ENCODE measurements at regions not wholly inside any gene's neighbourhood (a gene's known extent, or its start where the extent isn't known, plus 50 kb on each side); places are given as distances from the start of the nearest gene placed in this dataset.
"Not testable (repeated sequence)": the region's sequence is repeated elsewhere in the genome, so short reads cannot be mapped to it uniquely, and the experiment has no call there.

DNA sequence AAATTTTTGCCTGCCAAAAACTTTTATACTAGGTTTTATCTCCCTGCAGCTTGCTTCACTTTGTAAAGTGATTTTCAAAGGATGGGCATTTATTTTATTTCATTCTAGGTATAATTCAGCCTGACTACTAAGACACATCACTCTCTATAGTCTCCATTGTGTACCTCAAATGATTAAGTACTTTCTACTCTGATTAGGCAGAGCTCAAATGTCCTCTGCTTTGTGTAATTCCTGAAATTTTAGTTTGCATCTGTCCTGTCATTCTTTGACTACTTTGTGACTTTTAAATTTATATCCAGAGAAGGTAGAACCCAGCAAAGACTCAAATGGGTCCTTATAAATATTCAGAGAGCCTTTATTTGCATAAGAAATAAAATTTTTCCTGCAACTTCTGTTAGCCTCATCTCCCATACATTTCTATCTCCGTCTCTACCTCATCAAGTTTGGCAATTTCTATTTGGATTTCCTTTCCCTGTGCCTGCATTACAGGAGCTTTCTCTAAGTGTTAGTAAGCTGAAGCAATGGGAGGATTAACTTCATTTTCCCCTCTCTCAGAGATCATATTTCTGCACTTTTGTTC is 1038.0 kb upstream of the ATXN8OS start:
- no peak for DNase-seq (ENCODE audit: low spot score)
- Mint-ChIP-seq H3K9me3 (peaks cover 16% of the 10 kb centered on the region), H3K27ac (no peak overlapping the region), H3K27me3 (ENCODE audit: insufficient read depth) (no peaks in the 10 kb centered on the region), H3K4me1 (ENCODE audit: low read depth) (no peaks in the 10 kb centered on the region), H3K4me3 (no peak overlapping the region), H3K36me3 (ENCODE audit: low read depth) (no peaks in the 10 kb centered on the region)
- intact Hi-C loops (cut with micrococcal nuclease), result no loop called here

DNA sequence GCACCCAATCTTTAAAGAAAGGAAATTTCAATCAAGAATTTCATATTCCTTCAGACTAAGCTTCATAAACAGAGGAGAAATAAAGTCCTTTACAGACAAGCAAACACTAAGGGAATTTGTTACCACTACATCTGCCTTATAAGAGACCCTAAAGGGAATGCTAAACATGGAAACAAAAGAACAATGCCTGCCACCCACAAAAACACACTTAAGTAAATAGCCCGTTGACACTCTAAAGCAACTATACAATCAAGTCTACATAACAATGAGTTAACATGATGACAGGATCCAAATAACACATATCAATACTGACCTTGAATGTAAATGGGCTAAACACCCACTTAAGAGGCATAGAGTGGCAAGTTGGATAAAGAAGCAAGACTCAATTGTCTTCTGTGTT is 1056.9 kb upstream of the ATXN8OS start:
- Mint-ChIP-seq H3K4me3 (no peak overlapping the region), H3K36me3 (ENCODE audit: low read depth) (no peaks in the 10 kb centered on the region), H3K27me3 (ENCODE audit: insufficient read depth) (no peaks in the 10 kb centered on the region), H3K27ac (no peak overlapping the region), H3K4me1 (ENCODE audit: low read depth) (no peaks in the 10 kb centered on the region), H3K9me3 (peaks cover 29% of the 10 kb centered on the region)
- DNase-seq (ENCODE audit: low spot score), result no peak
- intact Hi-C loops (cut with micrococcal nuclease), result no loop called here

GRCh38 chr13:69044629-69045028 is 1063.0 kb upstream of the ATXN8OS start:
- H3K27me3 Mint-ChIP-seq (ENCODE audit: insufficient read depth), result no peaks in the 10 kb centered on the region
- peaks cover 11% of the 10 kb centered on the region for H3K9me3 Mint-ChIP-seq
- intact Hi-C loops (cut with micrococcal nuclease), result no loop called here

DNA sequence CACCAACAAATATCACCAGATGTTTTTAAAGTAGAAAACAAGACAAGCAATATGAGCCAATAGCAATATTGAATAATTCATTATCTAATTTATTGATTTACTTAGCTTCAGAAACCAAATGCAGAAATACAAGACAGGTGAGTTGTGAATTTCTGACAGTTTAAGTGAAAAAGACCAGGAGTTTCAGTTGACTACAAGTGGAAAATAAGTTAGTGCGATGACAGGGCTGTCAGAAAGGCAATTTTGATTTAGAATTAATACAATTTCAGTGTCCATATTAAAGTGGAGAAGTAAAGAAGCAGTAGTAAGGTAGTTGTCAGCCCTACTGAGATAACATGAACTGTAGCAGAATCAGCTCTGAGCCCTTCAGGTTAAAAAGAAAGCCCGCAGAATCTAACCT is 1066.7 kb upstream of the ATXN8OS start:
- intact Hi-C loops (cut with micrococcal nuclease), result no loop called here
- Mint-ChIP-seq H3K9me3 (peaks cover 16% of the 10 kb centered on the region), H3K36me3 (ENCODE audit: low read depth) (no peaks in the 10 kb centered on the region)

More at GRCh38 chr13:69044629-69045028, 1063.0 kb upstream of the ATXN8OS start:
- no peaks in the 10 kb centered on the region for H3K4me1 Mint-ChIP-seq (ENCODE audit: low read depth)
- H3K4me3 Mint-ChIP-seq, result no peak overlapping the region
- no peak for DNase-seq (ENCODE audit: low spot score)
- H3K27ac Mint-ChIP-seq, result no peak overlapping the region
- no peaks in the 10 kb centered on the region for H3K36me3 Mint-ChIP-seq (ENCODE audit: low read depth)

GRCh38 chr13:69035771-69036170 is 1071.9 kb upstream of the ATXN8OS start:
- no peaks in the 10 kb centered on the region for H3K36me3 Mint-ChIP-seq (ENCODE audit: low read depth)
- H3K9me3 Mint-ChIP-seq, result peaks cover 10% of the 10 kb centered on the region
- no peak overlapping the region for H3K27ac Mint-ChIP-seq
- H3K4me1 Mint-ChIP-seq (ENCODE audit: low read depth), result no peaks in the 10 kb centered on the region
- DNase-seq (ENCODE audit: low spot score), result no peak
- intact Hi-C loops (cut with micrococcal nuclease), result no loop called here
- H3K27me3 Mint-ChIP-seq (ENCODE audit: insufficient read depth), result no peaks in the 10 kb centered on the region
- no peak overlapping the region for H3K4me3 Mint-ChIP-seq

More for the DNA sequence above, 1066.7 kb upstream of the ATXN8OS start:
- Mint-ChIP-seq H3K4me3 (no peak overlapping the region), H3K4me1 (ENCODE audit: low read depth) (no peaks in the 10 kb centered on the region), H3K27ac (no peak overlapping the region), H3K27me3 (ENCODE audit: insufficient read depth) (no peaks in the 10 kb centered on the region)
- DNase-seq (ENCODE audit: low spot score), result no peak

DNA sequence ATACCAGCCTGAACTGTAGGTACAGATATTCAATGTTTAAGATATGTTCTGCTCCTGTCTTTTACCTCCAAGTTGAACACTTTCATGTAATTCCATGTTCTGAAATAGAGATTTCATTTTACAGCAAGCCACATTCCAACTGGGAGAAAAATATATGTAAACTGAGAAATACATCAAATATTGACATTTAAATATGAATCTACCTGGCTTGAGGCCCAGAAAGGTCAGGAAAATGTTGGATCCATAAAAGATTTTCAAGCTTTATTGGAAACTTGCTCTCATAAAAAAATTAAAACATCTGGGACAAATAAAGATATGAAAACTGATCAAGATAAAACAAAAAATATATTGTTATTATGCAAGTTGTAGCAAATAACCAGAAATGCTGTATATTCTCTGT is 1078.7 kb upstream of the ATXN8OS start:
- Mint-ChIP-seq H3K27ac (no peak overlapping the region), H3K9me3 (no peaks in the 10 kb centered on the region), H3K4me1 (ENCODE audit: low read depth) (no peaks in the 10 kb centered on the region), H3K4me3 (no peak overlapping the region), H3K36me3 (ENCODE audit: low read depth) (no peaks in the 10 kb centered on the region), H3K27me3 (ENCODE audit: insufficient read depth) (no peaks in the 10 kb centered on the region)
- no peak for DNase-seq (ENCODE audit: low spot score)
- intact Hi-C loops (cut with micrococcal nuclease), result no loop called here

GRCh38 chr13:69020120-69020519 is 1087.5 kb upstream of the ATXN8OS start:
- DNase-seq (ENCODE audit: low spot score), result no peak
- no peak overlapping the region for H3K4me3 Mint-ChIP-seq
- no peaks in the 10 kb centered on the region for H3K27me3 Mint-ChIP-seq (ENCODE audit: insufficient read depth)
- H3K9me3 Mint-ChIP-seq, result peaks cover 14% of the 10 kb centered on the region
- intact Hi-C loops (cut with micrococcal nuclease), result no loop called here
- H3K36me3 Mint-ChIP-seq (ENCODE audit: low read depth), result no peaks in the 10 kb centered on the region
- no peak overlapping the region for H3K27ac Mint-ChIP-seq
- no peaks in the 10 kb centered on the region for H3K4me1 Mint-ChIP-seq (ENCODE audit: low read depth)

DNA sequence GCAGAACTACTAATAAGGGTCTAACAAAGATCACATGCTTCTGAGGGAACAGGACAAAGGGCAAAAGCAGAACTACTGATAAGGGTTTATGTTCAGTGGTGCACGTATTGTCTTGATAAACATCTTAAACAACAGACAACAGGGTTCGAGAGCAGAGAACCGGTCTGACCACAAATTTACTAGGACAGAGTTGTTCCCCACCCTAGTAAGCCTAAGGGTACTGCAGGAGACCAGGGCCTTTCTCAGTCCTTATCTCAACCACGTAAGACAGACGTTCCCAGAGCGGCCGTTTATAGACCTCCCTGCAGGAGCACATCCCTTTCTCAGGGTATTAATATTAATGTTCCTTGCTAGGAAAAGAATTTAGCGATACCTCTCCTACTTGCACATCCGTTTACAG is 1089.5 kb upstream of the ATXN8OS start:
- DNase-seq (ENCODE audit: low spot score); H3K36me3 Mint-ChIP-seq (ENCODE audit: low read depth); intact Hi-C loops (cut with micrococcal nuclease); H3K27me3 Mint-ChIP-seq (ENCODE audit: insufficient read depth); H3K4me1 Mint-ChIP-seq (ENCODE audit: low read depth); H3K4me3 Mint-ChIP-seq; H3K27ac Mint-ChIP-seq: not testable (repeated sequence)
- peaks cover 14% of the 10 kb centered on the region for H3K9me3 Mint-ChIP-seq

DNA sequence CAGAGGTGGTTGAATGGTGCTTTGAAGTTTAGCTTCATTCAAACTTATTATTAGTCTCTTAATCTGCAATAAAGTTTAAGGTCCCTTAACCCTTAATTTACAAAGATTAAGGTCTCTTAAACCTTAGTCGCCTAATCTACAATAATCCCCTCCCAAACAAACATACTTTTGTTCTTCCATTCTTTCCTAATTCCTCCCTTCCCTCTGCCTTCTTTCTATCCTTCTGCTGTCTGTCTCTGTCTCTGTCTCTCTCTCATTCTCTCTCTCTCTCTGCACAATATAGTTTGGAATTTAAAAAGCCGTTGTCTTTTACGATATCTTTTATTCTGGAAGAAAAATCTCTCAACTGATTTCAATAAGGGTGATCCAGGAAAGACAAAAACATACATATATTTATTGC is 1096.8 kb upstream of the ATXN8OS start:
- no peak for DNase-seq (ENCODE audit: low spot score)
- Mint-ChIP-seq H3K27ac (no peak overlapping the region), H3K27me3 (ENCODE audit: insufficient read depth) (no peaks in the 10 kb centered on the region), H3K36me3 (ENCODE audit: low read depth) (no peaks in the 10 kb centered on the region), H3K9me3 (peaks cover 9% of the 10 kb centered on the region), H3K4me3 (no peak overlapping the region), H3K4me1 (ENCODE audit: low read depth) (no peaks in the 10 kb centered on the region)
- intact Hi-C loops (cut with micrococcal nuclease), result no loop called here

GRCh38 chr13:69008499-69008898 is 1099.1 kb upstream of the ATXN8OS start:
- no peaks in the 10 kb centered on the region for H3K27me3 Mint-ChIP-seq (ENCODE audit: insufficient read depth)

GRCh38 chr13:68998056-68998455 is 1109.6 kb upstream of the ATXN8OS start:
- no peak for DNase-seq (ENCODE audit: low spot score)
- no peak overlapping the region for H3K4me3 Mint-ChIP-seq
- peaks cover 11% of the 10 kb centered on the region for H3K9me3 Mint-ChIP-seq

More at GRCh38 chr13:69008499-69008898, 1099.1 kb upstream of the ATXN8OS start:
- Mint-ChIP-seq H3K4me1 (ENCODE audit: low read depth) (no peaks in the 10 kb centered on the region), H3K9me3 (peaks cover 9% of the 10 kb centered on the region), H3K27ac (no peak overlapping the region), H3K36me3 (ENCODE audit: low read depth) (no peaks in the 10 kb centered on the region), H3K4me3 (no peak overlapping the region)
- intact Hi-C loops (cut with micrococcal nuclease), result no loop called here
- DNase-seq (ENCODE audit: low spot score), result no peak

GRCh38 chr13:68996668-68997025 is 1111.0 kb upstream of the ATXN8OS start:
- Mint-ChIP-seq H3K9me3 (peaks cover 15% of the 10 kb centered on the region), H3K27ac (no peak overlapping the region), H3K27me3 (ENCODE audit: insufficient read depth) (no peaks in the 10 kb centered on the region), H3K36me3 (ENCODE audit: low read depth) (no peaks in the 10 kb centered on the region), H3K4me1 (ENCODE audit: low read depth) (no peaks in the 10 kb centered on the region), H3K4me3 (no peak overlapping the region)
- intact Hi-C loops (cut with micrococcal nuclease), result no loop called here
- DNase-seq (ENCODE audit: low spot score), result no peak

More at GRCh38 chr13:68998056-68998455, 1109.6 kb upstream of the ATXN8OS start:
- Mint-ChIP-seq H3K27me3 (ENCODE audit: insufficient read depth) (no peaks in the 10 kb centered on the region), H3K36me3 (ENCODE audit: low read depth) (no peaks in the 10 kb centered on the region), H3K27ac (no peak overlapping the region), H3K4me1 (ENCODE audit: low read depth) (no peaks in the 10 kb centered on the region)
- intact Hi-C loops (cut with micrococcal nuclease), result no loop called here

DNA sequence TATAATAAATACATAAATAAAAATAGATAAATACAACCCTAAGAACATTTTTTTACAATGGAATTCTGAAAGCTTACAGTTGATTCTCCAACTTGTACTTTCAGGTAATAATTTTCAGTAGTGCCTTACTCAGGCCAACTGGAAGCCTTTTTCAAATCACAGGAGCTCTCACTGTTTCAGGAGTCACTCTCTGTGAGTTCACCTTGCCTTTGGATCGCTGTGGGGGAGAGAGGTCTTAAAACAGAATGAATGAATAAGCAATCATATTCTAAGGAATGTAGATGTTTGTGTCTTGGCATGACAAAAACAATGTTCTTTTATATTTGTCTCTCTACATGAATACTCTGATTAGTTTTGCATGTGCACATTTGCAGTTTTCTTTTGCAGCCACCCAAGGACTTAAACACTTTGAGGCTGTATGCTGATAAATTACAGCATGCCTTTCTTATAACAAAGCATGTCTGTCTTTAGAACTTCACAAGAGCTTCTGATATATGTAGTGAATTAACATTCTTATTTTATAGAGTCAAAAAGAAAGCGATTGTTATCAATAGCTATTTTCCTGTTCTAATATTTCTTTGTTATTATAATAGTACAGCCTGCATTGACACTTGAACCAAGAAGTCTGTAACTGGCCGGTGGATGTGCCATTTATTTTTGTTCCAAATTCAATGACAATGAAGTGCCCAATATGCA is 1111.5 kb upstream of the ATXN8OS start:
- no peaks in the 10 kb centered on the region for H3K4me1 Mint-ChIP-seq (ENCODE audit: low read depth)
- peaks cover 14% of the 10 kb centered on the region for H3K9me3 Mint-ChIP-seq
- no peak overlapping the region for H3K27ac Mint-ChIP-seq
- intact Hi-C loops (cut with micrococcal nuclease), result no loop called here
- no peaks in the 10 kb centered on the region for H3K27me3 Mint-ChIP-seq (ENCODE audit: insufficient read depth)
- H3K36me3 Mint-ChIP-seq (ENCODE audit: low read depth), result no peaks in the 10 kb centered on the region
- no peak for DNase-seq (ENCODE audit: low spot score)
- no peak overlapping the region for H3K4me3 Mint-ChIP-seq

DNA sequence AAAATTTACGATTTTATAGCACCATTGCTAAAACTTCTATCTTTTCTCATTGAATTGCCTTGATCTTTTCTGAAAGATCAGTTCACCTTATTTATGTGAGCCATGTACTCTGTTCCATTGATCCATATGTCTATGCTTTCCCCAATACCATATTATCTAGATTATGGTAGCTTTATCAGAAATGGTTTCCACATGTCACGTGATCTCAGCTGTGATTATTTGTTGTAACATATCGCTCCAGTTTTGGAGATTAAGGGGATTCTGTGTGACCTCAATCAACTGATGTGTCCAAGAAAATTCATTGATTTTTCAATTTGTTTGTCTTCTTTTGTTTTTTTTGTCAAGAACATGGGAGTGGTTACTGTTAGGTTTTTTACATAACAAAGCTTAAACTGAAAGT is 1114.5 kb upstream of the ATXN8OS start:
- DNase-seq (ENCODE audit: low spot score), result no peak
- Mint-ChIP-seq H3K4me1 (ENCODE audit: low read depth) (no peaks in the 10 kb centered on the region), H3K27me3 (ENCODE audit: insufficient read depth) (no peaks in the 10 kb centered on the region), H3K9me3 (peaks cover 3% of the 10 kb centered on the region), H3K27ac (no peak overlapping the region), H3K4me3 (no peak overlapping the region), H3K36me3 (ENCODE audit: low read depth) (no peaks in the 10 kb centered on the region)
- intact Hi-C loops (cut with micrococcal nuclease), result no loop called here

Measured in activated T-helper 1 cell treated with anti-CD3 and anti-CD28 coated beads, Interleukin-12 subunit alpha, Interleukin-12 subunit beta, Interleukin-2, Interleukin-4 antibody, amounts not matched to agents 30 ng/mL and 10 ng/mL and 1 ng/mL, durations not matched to agents 14 hours and 24 hours and 36 hours (primary cell).